Mesenchymal stem cell (in vitro differentiated cells and primary cell): ENCODE measurements at regions not wholly inside any gene's neighbourhood (a gene's known extent, or its start where the extent isn't known, plus 50 kb on each side); places are given as distances from the start of the nearest gene placed in this dataset.

Experiments
- DNase-seq: peaks from one replicate; pipeline ENCODE4 v3.0.0-alpha.2; 2013
- H2AFZ ChIP-seq: one replicate; pipeline ENCODE4 v1.6.1; 2013; ENCODE audit warnings: low read depth, mild to moderate bottlenecking, control low read depth, inconsistent platforms, low read length, moderate library complexity
- H2AK5ac ChIP-seq: 2 replicates; pipeline ENCODE4 v1.6.1; 2013; ENCODE audit warnings: low read length, moderate library complexity, mild to moderate bottlenecking, inconsistent platforms; ENCODE audit not compliant: severe bottlenecking
- H2BK120ac ChIP-seq: one replicate; pipeline ENCODE4 v1.6.1; 2013; ENCODE audit warnings: low read depth, mild to moderate bottlenecking, inconsistent platforms, low read length, moderate library complexity
- H2BK12ac ChIP-seq, 2 experiments: one replicate each; pipeline ENCODE4 v1.6.1; 2013; ENCODE audit warnings: inconsistent platforms in 2 of 2, low read length in 2 of 2, mild to moderate bottlenecking in 2 of 2, moderate library complexity in 2 of 2, control low read depth in 1 of 2
- H2BK15ac ChIP-seq: one replicate; pipeline ENCODE4 v1.6.1; 2013; ENCODE audit warnings: mild to moderate bottlenecking, low read depth, inconsistent platforms; ENCODE audit not compliant: poor library complexity, severe bottlenecking
- H2BK5ac ChIP-seq: 2 replicates; pipeline ENCODE4 v1.6.1; 2013; ENCODE audit warnings: low read depth, mild to moderate bottlenecking, low read length, control low read depth, inconsistent platforms; ENCODE audit not compliant: poor library complexity, severe bottlenecking
- H3K14ac ChIP-seq, 2 experiments: one replicate each; pipeline ENCODE4 v1.6.1; 2013; ENCODE audit warnings: inconsistent platforms in 2 of 2, low read length in 2 of 2, control low read depth in 1 of 2, mild to moderate bottlenecking in 1 of 2, moderate library complexity in 1 of 2
- H3K18ac ChIP-seq, 2 experiments: one replicate each; pipeline ENCODE4 v1.6.1; 2013; ENCODE audit warnings: inconsistent platforms in 2 of 2, low read length in 2 of 2, control low read depth in 1 of 2, low read depth in 1 of 2, mild to moderate bottlenecking in 1 of 2
- H3K23ac ChIP-seq, 2 experiments: one replicate each; pipeline ENCODE4 v1.6.1; 2013; ENCODE audit warnings: inconsistent platforms in 2 of 2, low read length in 2 of 2, mild to moderate bottlenecking in 2 of 2, moderate library complexity in 2 of 2, control low read depth in 1 of 2
- H3K27ac ChIP-seq: 2 replicates; pipeline ENCODE4 v1.5.1; 2013; ENCODE audit warnings: mild to moderate bottlenecking, moderate library complexity, low read length, control low read depth, inconsistent platforms; ENCODE audit not compliant: poor library complexity, severe bottlenecking
- H3K27me3 ChIP-seq, 2 experiments: 2 replicates each; pipeline versions ENCODE4 v1.6.1 to v1.7.0; 2013; ENCODE audit warnings: low read length in 2 of 2, mild to moderate bottlenecking in 2 of 2, moderate library complexity in 2 of 2, control low read depth in 1 of 2, inconsistent platforms in 1 of 2; ENCODE audit not compliant: control insufficient read depth in 1 of 2, insufficient read depth in 1 of 2
- H3K36me3 ChIP-seq, 2 experiments: 2 replicates each; pipeline versions ENCODE4 v1.6.1 to v1.7.0; 2013; ENCODE audit warnings: low read length in 2 of 2, control low read depth in 1 of 2, inconsistent platforms in 1 of 2, low read depth in 1 of 2, mild to moderate bottlenecking in 1 of 2; ENCODE audit not compliant: insufficient read depth in 2 of 2, control insufficient read depth in 1 of 2
- H3K4ac ChIP-seq, 2 experiments: one replicate each; pipeline ENCODE4 v1.6.1; 2013; ENCODE audit warnings: inconsistent platforms in 2 of 2, low read length in 2 of 2, mild to moderate bottlenecking in 2 of 2, moderate library complexity in 2 of 2, control low read depth in 1 of 2, low read depth in 1 of 2
- H3K4me1 ChIP-seq: 2 replicates; pipeline ENCODE4 v1.6.1; 2013; ENCODE audit warnings: low read depth, low read length, control low read depth; ENCODE audit not compliant: control insufficient read depth, insufficient read depth
- H3K4me2 ChIP-seq: 2 replicates; pipeline ENCODE4 v1.6.1; 2013; ENCODE audit warnings: low read length, mild to moderate bottlenecking, inconsistent platforms; ENCODE audit not compliant: poor library complexity, severe bottlenecking
- H3K4me3 ChIP-seq, 2 experiments: 2 replicates each; pipeline versions ENCODE4 v1.5.1 to v1.7.0; 2013; ENCODE audit warnings: low read length in 2 of 2, mild to moderate bottlenecking in 2 of 2, control low read depth in 1 of 2, low read depth in 1 of 2; ENCODE audit not compliant: insufficient read depth in 1 of 2
- H3K79me1 ChIP-seq: replicated peaks from 2 replicates; pipeline ENCODE4 v1.6.1; 2013; ENCODE audit warnings: mild to moderate bottlenecking, control low read depth, low read length, inconsistent platforms; ENCODE audit not compliant: poor library complexity, severe bottlenecking
- H3K9ac ChIP-seq: 2 replicates; pipeline ENCODE4 v1.7.0; 2013; ENCODE audit warnings: mild to moderate bottlenecking, low read length, moderate library complexity
- H3K9me3 ChIP-seq: 2 replicates; pipeline ENCODE4 v1.7.0; 2013; ENCODE audit warnings: mild to moderate bottlenecking, low read length; ENCODE audit not compliant: control insufficient read depth
- H4K8ac ChIP-seq: one replicate; pipeline ENCODE4 v1.6.1; 2013; ENCODE audit warnings: inconsistent platforms, mild to moderate bottlenecking, low read length, moderate library complexity
- H4K91ac ChIP-seq: one replicate; pipeline ENCODE4 v1.6.1; 2013; ENCODE audit warnings: mild to moderate bottlenecking, low read length, inconsistent platforms
- WGBS: methylation state at CpG from one replicate; pipeline ENCODE4 v1.1.7; 2013; ENCODE audit warnings: mixed read lengths; 5-methylcytosine and 5-hydroxymethylcytosine counted together

GRCh38 chr7:445563-446288 is 73.9 kb downstream of the PDGFA start:
- no peaks in the 10 kb centered on the region for H3K79me1 ChIP-seq
- peaks cover 10% of the 10 kb centered on the region for H3K9me3 ChIP-seq
- no peak overlapping the region for H3K9ac ChIP-seq
- WGBS = 53% methylated on average over 14 of the region's 14 CpGs
- H3K4me1 ChIP-seq = no peaks in the 10 kb centered on the region
- no peak overlapping the region for H2AK5ac ChIP-seq
- no peak overlapping the region for H3K23ac ChIP-seq
- H3K27me3 ChIP-seq = peaks cover 17 to 50% of the 10 kb centered on the region in 2 experiments
- no peak overlapping the region for H3K27ac ChIP-seq
- peaks cover 0 to 3% of the 10 kb centered on the region in 2 experiments for H3K36me3 ChIP-seq
- no peak overlapping the region for H3K18ac ChIP-seq
- H2BK120ac ChIP-seq = no peak overlapping the region
- peak overlapping the region; percentile 31 for H4K8ac ChIP-seq
- no peak overlapping the region for H2BK12ac ChIP-seq
- H2BK5ac ChIP-seq = no peak overlapping the region
- DNase-seq = no peak
- H2AFZ ChIP-seq = no peak overlapping the region
- H4K91ac ChIP-seq = no peak overlapping the region
- peak overlapping the region in 1 of 2 experiments; percentile 56 for H3K14ac ChIP-seq
- no peak overlapping the region for H3K4me3 ChIP-seq
- H2BK15ac ChIP-seq = no peak overlapping the region
- H3K4ac ChIP-seq = no peak overlapping the region
- no peak overlapping the region for H3K4me2 ChIP-seq

GRCh38 chr7:446289-446935 is 73.2 kb downstream of the PDGFA start:
- H2BK12ac ChIP-seq = no peak overlapping the region
- H3K23ac ChIP-seq = no peak overlapping the region
- H3K4ac ChIP-seq = peak overlapping the region in 1 of 2 experiments; percentile 15
- H3K14ac ChIP-seq = no peak overlapping the region
- no peak for DNase-seq
- H3K4me3 ChIP-seq = no peak overlapping the region
- peaks cover 10% of the 10 kb centered on the region for H3K9me3 ChIP-seq
- no peak overlapping the region for H2AFZ ChIP-seq
- H3K9ac ChIP-seq = no peak overlapping the region
- H3K79me1 ChIP-seq = no peaks in the 10 kb centered on the region
- H3K18ac ChIP-seq = no peak overlapping the region
- no peak overlapping the region for H2BK5ac ChIP-seq
- no peak overlapping the region for H3K27ac ChIP-seq
- H3K4me1 ChIP-seq = no peaks in the 10 kb centered on the region
- no peak overlapping the region for H2AK5ac ChIP-seq
- no peak overlapping the region for H4K8ac ChIP-seq
- WGBS = 81% methylated on average over 27 of the region's 29 CpGs
- H4K91ac ChIP-seq = peak overlapping the region; percentile 34
- H3K4me2 ChIP-seq = no peak overlapping the region
- peaks cover 23 to 56% of the 10 kb centered on the region in 2 experiments for H3K27me3 ChIP-seq
- no peak overlapping the region for H2BK120ac ChIP-seq
- peaks cover 0 to 3% of the 10 kb centered on the region in 2 experiments for H3K36me3 ChIP-seq
- H2BK15ac ChIP-seq = no peak overlapping the region
